ENCODE measurements at regions not wholly inside any gene's neighbourhood (a gene's known extent, or its start where the extent isn't known, plus 50 kb on each side); places are given as distances from the start of the nearest gene placed in this dataset.
"Not testable (repeated sequence)": the region's sequence is repeated elsewhere in the genome, so short reads cannot be mapped to it uniquely, and the experiment has no call there.

DNA sequence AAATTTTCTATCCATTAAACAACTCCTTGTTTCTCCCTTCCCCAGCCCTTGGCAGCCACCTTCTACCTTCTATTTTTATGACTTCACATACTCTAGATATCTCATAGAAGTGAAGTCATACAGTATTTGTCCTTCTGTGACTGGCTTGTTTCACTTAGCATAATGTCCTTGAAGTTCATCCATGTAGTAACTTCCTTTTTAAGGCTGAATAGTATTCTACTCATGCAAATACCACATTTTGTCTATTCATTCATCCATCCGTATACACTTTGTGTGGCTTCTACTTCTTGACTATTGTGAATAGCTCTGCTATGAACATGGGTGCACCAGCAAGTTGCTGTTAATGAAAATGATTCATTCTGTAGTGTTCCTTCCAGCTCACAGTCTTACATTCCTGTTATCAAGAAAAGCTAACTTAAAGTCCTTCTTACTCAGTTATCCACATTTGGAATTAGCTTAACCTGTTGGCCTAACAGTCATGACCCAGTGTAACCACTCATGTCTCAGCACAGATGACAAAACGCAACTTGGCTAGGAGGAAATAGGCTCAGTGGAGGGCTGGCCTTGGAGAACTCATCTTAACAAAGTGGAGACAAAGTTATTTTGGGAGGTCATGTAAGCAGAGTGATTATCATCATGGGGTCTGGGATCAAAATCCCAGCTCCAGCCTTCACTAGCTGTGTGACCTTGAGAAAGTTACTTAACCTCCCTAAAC is 129.7 kb upstream of the MAP3K1 start:
- no peak for DNase-seq

DNA sequence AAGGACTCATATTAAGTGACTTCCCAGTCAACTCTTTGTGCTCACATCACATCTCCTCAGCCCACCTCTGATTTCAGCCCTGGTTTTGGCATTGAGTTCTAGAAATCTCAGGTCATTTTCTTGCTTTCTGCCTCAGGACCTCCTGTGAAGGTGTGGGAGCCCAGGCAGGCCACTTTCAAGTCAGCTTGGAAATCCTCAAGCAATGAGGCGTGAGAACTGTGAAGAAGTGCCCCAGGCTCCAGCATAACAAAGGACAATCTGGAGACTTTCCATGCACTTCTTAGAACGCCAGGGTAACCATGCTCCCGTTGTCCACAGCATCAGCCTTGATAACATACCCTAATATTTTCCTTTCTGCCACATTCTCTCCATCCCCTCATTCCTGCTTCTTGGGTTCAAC is 131.2 kb upstream of the MAP3K1 start:
- DNase-seq = no peak

DNA sequence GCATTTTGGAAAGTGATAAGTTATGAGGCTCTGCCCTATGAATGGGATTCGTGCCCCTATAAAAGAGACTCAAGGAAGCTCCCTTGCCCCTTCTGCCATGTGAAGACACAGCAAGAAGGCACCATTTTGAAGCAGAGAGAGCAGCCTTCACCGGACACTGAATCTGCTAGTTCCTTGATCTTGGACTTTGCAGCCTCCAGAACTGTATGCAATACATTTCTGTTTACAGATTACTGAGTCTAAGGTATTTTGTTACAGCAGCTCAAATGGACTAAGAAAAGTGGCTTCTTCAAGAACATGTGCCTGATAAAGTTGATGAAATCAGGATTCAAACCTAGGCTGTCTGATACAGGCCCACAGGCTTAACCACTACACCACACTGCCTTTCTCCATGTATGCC is 131.6 kb upstream of the MAP3K1 start:
- DNase-seq = no peak

DNA sequence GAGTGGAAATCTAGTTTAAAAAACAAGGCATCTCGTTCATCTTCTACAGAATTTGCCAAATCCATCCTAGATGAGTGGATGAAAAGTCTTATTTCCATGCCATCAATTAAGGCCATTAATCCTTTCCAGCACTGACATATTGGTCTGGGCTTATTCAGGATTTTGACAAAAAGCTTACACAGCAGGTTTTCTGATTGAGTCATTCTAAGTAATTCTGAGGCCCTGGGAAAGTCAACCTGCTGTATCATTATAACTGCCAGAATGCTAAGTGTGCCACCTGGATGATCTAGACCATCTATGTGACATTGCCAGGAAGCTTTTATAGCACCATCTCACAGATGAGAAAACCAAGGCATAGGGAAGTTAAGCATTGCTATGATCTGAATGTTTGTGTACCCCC is 132.1 kb upstream of the MAP3K1 start:
- DNase-seq = no peak

DNA sequence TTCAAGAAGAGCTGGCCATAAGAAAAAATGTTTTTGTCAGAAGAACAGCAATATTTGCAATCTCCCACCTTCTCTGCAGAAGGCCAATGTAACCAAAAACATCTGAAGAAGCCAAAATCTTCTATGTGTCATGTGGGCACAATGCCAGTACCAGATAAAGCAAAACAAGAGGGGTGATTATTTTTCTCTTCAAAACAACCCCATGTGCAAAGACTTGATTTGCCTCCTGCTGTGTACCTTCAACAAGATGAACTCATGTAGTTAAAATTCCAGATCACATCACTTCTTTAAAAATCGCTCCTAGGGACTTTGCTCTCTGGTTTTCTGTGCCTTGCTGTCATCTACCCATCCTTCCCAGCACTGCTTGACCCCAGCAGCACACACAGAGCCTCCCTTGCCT is 134.0 kb upstream of the MAP3K1 start:
- DNase-seq = no peak

DNA sequence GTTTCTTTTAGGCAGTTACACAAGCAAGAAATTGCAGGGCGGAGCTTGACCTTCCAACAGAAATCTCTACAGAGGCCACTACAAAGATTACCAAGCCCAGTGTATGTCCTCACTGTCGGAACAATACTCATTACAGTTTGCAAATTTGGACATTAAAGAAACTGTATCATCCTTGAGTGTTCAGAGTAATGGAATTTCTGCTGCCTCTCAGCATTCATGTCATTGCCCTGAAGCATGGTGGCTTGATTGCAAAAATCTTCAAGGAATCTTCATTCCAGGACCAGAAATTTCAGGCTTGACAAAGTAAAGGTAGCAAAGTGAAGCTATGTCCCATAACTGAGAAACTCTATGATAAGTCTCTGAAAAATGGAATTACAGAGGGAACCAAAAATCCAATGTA is 134.6 kb upstream of the MAP3K1 start:
- no peak for DNase-seq

DNA sequence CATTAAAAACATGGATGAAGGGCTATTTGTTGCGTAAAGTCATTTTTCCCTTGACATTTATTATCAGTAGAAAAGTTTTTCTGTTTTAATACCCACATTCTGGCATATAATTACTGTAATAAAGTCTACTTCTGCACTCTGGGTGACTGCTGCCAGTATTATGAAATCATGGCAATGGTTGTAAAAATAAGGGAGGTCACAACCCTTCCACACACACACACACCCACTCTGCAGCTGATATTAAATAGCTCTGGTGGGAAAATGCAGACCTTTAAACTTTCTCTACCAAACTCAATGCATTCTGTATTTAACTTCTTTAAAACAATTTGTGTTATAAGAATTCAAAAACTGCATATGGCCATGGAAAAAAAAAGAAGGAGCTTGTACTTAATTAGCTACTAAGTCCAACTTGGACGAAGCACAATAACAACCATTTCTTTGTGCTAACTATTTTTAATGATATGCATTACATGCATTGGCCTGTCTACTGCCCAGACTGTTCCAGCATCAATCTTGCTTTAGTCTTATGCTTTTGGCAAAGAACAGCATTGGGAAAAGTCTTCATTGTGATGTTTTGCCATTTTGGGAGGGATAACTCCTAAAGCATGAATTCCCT is 137.6 kb upstream of the MAP3K1 start:
- DNase-seq = no peak

DNA sequence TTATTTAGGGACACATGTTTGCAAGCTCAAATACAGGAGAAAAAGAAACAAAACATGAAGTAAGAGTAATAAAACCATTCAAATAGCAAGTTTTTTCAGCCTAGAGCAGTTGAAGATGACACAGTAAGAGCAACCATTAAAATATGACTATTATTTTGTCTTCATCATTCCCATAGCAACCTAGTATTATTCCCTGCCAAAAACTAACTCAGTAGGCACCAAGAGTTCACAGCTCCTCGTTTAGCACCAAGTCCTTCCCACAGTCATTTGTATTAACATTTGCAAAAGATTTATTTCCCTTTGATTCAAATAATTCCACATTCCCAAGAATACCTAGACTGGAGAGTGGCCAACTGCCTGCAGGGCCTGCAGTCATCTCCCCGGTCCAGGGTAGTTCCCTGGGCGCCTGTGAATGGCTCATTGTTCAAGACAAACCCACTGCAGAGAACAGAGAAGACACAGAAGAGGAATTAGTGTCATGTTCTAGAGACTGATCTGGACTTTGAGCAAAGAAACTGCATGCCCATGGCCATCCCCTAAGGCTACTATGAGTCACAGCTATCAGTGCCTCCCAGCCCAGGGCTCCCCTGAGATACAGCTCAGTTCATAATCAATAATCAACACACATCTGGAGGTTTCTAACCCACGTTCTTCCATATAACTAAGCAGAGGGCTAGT is 139.1 kb upstream of the MAP3K1 start:
- DNase-seq = no peak

DNA sequence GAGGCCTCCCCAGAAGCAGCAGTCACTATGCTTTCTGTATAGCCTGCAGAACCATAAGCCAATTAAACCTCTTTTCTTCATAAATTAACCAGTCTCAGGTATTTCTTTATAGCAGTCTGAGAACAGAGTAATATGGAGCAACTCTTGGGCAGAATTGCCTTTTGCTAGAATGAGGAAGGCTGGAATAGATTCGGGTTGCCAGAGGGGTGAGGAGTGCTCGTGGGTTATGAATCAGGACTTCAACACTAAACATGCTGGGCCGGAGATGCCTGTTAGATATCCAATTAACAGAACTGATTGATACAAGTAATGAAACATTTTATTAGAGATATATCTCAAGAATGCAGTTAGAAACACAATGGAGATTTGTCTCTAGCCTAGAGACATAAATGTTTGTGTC is 140.9 kb upstream of the MAP3K1 start:
- DNase-seq = no peak

DNA sequence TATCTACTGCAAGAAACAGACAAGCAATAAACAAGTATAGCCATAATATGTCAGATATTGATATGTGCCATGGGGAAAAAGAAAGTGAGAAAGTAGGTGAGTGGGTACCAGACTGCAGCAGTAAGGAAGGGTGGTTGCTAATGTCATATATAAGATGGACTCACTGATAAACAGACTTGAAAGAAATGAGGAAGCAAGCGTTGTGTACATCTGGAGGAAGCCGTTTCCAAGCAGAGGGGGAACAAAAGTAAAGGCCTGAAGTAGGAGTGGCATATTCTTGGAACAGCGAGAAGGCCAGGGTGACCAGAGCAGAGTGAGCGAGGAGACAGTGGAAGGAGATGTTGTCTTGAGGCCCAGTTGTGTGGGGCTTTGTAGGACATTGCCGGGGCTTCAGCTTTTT is 142.2 kb upstream of the MAP3K1 start:
- no peak for DNase-seq

DNA sequence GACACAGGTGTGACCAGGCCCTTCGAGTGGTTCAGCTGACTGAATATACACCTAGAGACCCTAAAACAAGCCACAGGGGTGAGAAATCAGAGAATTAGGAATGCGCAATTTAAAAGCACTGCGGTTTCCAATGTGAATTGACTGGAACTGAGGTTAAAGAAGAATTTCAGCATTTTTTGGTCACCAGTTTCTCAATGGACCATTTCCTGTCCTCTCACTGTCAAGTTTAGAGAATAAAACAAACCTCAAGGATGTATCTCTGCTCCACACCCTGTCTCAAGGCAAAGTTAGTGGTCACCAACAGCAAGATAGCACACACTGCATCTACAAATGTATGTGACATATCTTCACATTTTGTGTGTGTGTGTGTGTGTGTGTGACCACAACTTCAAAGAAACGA is 143.8 kb upstream of the MAP3K1 start:
- no peak for DNase-seq

DNA sequence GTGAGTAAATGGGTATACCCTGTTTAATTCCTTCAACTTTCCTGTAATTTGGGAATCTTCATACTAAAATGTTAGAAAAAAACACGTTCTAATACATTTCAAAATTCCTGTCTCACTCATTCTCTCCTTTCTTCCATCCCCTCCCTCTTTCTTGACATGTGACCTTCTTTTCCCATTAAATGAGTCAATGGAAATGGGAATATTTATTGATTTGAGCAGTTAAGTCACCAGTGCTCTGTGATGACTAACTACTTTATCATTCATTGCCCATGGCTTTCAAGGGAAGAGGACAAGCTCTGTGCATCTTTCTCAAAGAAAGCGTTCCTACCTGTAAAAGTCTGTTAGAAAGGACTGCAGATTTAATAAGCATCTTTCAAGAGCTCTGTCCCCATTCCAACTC is 144.4 kb upstream of the MAP3K1 start:
- no peak for DNase-seq

DNA sequence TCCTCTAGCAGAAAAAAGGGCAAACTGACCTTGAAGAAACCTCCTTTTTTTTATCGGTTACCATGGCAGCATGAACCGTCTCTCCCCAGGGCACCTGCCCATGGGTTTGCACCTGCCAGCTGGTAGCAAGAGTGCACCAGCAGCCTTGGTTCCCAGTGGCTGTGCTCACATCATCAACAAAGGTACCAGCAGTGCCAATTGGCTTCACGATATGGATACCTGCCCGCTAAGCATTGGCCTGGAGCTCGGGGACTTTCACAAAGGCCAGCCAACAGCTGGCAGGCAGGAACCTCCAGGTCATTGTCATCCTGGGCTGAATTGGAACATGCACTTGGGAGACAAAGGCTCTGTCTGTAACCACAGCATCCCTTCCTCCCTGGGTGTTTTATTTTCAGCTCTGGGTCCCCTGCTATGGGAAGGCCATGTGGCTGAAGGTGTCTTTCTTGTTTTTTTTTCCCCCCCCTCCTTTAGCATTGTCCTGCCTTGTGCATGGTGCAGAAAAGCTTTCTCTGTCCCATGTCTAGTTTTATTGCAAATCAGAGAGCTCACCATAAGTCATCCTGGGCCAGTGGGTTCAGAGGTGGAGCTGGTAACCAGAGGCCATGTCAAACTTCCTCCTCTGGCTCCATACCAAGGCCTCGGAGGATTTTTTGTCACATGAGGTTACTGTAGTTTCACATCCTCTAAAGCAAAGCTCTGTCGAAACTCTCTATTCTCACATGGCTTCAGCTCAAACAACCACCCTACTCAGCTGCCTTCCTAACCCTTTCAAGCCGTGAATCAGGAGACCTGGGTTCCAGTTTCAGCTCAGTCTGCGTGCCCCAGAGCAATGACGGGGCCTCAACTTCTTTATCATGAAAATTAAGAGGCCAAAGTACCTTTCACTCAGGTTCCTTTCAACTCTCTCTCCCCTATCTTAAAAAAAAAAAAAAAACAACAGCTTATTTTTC is 145.5 kb upstream of the MAP3K1 start:
- DNase-seq = peak; percentile 71

DNA sequence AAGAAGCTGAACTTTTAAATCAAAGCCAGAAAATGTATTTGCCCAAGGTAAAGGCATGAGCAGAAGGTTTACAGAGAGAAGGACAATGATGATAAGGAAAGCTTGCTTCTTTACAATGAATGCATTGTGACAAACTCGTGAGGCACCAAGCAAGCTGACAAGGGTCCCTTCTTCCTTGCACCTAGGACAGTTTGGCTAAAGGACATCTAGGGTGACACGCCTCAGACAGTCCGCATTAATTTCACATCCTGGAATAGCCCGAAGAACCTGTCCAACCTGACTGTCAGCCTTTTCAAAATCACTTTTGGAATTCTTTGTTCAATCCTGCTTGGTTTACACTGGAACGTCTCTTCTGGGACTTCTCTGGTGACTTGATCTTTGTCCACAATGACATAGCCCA is 146.4 kb upstream of the MAP3K1 start:
- no peak for DNase-seq

DNA sequence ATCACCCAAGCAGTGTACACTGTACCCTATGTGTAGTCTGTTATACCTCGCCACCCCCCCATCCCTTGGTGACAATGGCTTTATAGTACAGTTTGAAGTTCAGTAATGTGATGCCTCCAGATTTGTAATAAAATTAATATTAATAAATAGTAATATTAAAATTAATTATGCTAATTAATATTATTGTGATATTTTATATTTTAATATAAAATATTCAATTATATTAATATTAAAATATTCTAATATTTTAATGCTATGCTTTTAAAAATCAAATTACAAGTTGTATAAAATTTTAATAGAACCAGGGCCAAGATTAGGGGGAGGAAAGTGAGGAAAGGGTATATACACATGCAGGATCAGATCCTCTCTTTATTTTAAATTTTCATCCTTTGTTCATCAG is 147.7 kb upstream of the MAP3K1 start:
- DNase-seq = no peak

DNA sequence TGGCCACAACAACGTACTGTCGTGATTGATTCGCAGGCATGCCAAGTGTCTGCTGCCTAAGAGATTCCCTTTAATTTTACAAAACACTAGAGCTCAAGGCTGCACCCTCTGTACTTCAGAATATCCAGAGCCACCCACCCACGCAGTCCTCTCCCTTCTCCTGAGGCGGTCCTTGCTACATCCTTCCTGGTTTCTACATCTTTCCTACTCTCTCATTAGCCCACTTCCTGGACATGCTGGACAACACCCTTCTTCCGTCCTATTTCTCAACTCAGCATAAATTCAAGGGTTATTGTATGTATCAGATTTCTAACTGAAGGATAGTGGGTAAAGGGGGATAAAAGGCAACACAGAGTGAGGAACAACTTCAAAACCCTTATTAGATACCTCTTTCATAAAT is 148.4 kb upstream of the MAP3K1 start:
- DNase-seq = no peak

DNA sequence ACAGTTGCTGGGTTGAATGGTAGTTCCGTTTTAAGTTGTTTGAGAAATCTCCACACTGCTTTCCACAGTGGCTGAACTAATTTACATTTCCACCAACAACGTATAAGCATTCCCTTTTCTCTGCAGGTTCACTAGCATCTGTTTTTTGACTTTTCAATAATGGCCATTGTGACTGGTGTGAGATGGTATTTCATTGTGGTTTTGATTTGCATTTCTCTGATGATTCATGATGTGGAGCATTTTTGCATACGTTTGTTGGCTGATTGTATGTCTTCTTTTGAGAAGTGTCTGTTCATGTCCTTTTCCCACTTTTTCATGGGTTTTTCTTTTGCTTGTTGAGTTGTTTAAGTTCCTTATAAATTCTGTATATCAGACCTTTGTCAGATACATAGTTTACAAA is 150.2 kb upstream of the MAP3K1 start:
- not testable (repeated sequence) for DNase-seq

DNA sequence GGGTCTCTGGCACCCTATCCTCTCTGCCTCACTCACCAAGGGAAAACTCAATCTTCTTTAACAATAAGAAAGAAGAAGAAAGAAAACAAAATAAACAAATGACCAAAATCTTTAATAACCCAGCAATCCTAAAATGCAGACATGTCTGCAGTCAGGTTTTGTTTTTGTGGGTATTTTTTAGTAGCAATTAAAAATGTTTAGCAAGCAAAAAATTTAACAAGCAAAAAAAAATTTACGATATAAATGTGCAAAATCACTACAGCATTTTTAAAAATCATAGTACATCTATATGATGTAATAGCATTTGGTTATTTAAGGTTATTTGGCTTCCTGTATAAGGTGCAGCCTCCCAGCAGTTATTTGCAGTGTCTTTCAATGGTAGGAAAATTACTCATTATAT is 151.3 kb upstream of the MAP3K1 start:
- no peak for DNase-seq

DNA sequence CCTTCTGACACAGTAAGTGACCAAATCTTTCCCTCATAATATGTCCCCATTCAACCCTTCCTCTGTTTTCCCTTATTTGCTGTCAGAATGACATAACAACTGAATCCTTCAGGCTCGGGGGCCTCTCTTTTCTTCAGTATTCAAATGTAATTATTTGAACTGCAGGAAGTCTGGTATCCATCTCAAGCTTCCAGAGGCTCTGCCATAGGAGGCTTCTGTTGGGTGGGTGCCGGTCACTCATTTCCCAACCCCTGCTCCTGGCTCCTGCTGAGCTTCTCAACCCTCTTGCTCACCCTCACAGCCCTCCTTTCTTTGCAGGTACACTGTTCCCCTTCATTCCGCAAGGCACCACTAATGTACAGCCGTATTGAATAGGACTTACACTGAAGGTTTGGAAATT is 151.8 kb upstream of the MAP3K1 start:
- no peak for DNase-seq

DNA sequence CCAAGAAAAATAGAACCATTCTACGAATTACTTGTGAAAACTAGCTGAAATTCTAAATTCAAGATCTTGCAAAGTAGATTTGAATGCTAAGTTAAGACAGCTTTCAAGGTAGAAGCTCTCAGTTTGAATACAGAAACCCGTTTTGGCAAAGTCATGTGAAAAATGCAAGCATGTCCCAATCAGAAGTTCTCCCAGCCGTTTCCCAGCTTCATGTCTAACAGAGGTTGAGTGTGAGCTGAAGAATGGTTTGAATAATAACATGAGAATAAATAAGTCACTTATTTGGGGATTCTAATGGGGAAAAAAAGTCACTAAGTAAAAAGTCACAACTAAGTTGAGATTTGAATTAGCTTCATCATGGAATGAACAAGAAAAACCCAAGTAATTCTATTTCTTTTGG is 152.5 kb upstream of the MAP3K1 start:
- DNase-seq = no peak

DNA sequence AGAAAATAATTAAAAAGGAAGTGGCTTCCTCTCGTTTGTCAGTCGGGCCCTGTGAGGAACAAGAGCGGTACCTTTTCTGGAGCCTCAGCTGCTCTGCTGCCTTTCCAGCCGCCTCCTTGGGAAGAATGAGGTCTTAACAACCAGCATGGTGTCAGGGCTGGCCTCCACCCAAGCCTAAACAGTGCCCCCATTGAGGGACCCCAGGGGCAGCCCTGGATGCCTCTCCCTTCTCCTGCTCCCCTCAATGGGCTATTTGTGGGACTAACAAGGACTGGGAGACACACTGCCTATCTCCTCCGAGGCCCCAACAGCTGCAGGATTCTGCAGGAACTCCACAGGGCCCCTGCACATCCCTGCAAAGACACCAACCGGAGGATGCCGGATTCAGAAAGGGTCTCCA is 155.4 kb upstream of the MAP3K1 start:
- no peak for DNase-seq

DNA sequence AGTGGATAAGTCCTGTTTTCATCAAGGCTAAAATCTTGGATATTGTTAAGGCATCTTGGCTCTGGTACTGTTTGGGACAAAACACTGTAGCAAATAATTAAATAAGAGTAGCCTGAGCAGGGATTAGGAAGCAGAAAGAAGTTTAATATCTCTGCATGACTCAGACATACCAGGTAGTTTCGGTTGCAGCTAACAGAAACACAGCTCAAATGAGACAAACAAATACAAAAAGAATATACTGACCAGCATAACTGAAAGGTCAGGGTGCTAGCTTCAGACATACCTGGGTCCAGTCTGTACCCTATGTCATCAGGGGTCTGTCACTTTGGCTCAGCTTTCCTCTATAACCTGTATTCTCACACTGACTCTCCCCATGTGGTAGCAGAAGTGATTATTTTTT is 156.4 kb upstream of the MAP3K1 start:
- no peak for DNase-seq
